ENCODE measurements at regions not wholly inside any gene's neighbourhood (a gene's known extent, or its start where the extent isn't known, plus 50 kb on each side); places are given as distances from the start of the nearest gene placed in this dataset.

DNA sequence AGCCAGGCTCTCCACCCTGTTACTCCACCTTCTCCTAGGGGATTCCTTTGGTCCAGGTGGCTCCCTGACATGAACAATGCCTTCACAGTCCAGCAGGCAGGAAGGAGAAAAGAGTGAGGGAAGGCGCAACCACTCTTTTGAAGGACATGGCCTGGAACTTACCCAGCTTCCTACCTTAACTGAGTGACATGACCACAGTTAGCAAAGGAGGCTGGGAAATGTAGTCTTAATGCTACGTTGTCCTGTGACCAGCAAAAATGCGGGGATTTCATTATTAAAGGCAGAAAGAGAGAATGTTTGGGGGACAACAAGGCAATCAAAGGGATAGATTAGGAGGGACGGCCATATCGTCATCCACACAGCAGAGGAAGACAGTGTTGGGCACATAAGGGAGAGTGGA lies 100.3 kb upstream of the ERCC6L2 start:
- no peak for DNase-seq (ENCODE audit: low read depth)
- ChIA-PET CTCF (no interaction called here), POLR2A (no interaction called here)
- Histone ChIP-seq H3K27me3 (ENCODE audit: control insufficient read depth, insufficient read depth, low read length) (peaks cover 19% of the 10 kb centered on the region), H3K36me3 (ENCODE audit: control insufficient read depth, insufficient read depth, low read length) (no peaks in the 10 kb centered on the region), H3K4me3 (ENCODE audit: low read depth, low read length) (no peak overlapping the region)
- TF ChIP-seq, protein P1, sequence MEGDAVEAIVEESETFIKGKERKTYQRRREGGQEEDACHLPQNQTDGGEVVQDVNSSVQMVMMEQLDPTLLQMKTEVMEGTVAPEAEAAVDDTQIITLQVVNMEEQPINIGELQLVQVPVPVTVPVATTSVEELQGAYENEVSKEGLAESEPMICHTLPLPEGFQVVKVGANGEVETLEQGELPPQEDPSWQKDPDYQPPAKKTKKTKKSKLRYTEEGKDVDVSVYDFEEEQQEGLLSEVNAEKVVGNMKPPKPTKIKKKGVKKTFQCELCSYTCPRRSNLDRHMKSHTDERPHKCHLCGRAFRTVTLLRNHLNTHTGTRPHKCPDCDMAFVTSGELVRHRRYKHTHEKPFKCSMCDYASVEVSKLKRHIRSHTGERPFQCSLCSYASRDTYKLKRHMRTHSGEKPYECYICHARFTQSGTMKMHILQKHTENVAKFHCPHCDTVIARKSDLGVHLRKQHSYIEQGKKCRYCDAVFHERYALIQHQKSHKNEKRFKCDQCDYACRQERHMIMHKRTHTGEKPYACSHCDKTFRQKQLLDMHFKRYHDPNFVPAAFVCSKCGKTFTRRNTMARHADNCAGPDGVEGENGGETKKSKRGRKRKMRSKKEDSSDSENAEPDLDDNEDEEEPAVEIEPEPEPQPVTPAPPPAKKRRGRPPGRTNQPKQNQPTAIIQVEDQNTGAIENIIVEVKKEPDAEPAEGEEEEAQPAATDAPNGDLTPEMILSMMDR (IDR thresholded peaks at IDR 0.05; ENCODE audit: insufficient read depth, low read depth, low read length): no peak

DNA sequence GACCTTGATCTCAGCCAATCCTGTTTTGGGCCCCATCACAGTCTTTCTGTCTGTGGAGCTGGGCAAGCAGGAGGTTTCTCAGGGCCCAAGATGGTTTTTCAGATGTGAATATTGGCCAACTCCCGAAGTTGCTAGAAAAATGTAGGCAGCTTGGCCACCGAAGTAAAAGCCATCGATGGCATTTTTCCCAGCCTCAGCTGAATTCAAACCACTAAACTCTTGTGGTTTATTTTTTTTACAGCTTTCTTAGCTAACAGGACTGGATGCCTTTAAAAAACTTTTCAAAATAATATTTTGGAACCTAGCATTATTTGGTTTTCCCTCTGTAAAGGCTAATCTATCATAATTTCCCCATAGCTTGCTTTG lies 102.5 kb upstream of the ERCC6L2 start:
- no peaks in the 10 kb centered on the region for H3K36me3 ChIP-seq (ENCODE audit: control insufficient read depth, insufficient read depth, low read length)
- TF ChIP-seq, protein P1 (IDR thresholded peaks at IDR 0.05; ENCODE audit: insufficient read depth, low read depth, low read length): no peak
- ChIA-PET CTCF (interaction anchor here (0.6 kb wide), 1 partner anchor 15 kb away, joined by 3 read pairs; no protein-coding TSS in a partner anchor), POLR2A (no interaction called here)
- no peak overlapping the region for H3K4me3 ChIP-seq (ENCODE audit: low read depth, low read length)
- H3K27me3 ChIP-seq (ENCODE audit: control insufficient read depth, insufficient read depth, low read length): peaks cover 20% of the 10 kb centered on the region
- DNase-seq (ENCODE audit: low read depth): peak; percentile 39

DNA sequence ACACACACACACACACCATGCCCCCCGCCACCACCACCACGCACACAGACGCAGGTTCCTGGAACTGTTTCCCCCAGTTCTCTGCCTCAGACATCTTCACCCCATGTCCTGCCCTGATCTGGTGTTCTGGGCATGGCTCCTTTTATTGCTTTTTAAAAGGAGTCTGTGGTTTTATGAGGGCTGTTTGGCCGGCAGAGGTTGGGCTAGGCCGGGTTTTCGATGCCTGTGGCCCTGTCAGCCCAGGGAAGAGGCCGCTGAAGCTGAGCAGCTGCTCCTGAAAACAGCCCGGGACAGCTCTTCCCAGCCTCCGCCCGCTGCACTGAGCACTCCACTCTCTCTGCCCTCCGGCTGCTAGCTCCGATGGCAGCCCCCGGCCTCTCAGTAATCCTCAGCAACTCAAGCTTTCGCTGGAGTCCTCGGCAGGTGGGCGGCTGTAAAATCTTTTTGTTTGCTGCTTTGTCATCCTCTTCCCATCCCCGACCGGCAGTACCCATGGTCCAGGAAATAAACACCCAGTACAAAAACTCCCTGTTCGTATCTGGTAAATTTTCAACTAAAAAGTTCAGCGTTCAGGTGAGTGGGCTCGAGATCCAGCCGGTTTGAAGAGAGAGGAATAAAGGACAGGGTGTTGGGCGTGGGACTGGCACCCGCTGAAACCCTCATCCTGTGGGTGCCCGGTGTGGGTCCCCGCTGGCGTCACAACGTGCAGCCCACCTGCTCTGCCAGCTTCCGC lies 103.0 kb upstream of the ERCC6L2 start:
- DNase-seq (ENCODE audit: low read depth): peak; percentile 35
- peaks cover 20% of the 10 kb centered on the region for H3K27me3 ChIP-seq (ENCODE audit: control insufficient read depth, insufficient read depth, low read length)
- ChIA-PET CTCF (interaction anchor here (0.6 kb wide), 1 partner anchor 16 kb away, joined by 3 read pairs; no protein-coding TSS in a partner anchor), POLR2A (no interaction called here)
- no peaks in the 10 kb centered on the region for H3K36me3 ChIP-seq (ENCODE audit: control insufficient read depth, insufficient read depth, low read length)
- TF ChIP-seq, protein P1 (IDR thresholded peaks at IDR 0.05; ENCODE audit: insufficient read depth, low read depth, low read length): 0 out of 2 replicates have a peak, but pooled peaks have one; percentile 19
- H3K4me3 ChIP-seq (ENCODE audit: low read depth, low read length): no peak overlapping the region

DNA sequence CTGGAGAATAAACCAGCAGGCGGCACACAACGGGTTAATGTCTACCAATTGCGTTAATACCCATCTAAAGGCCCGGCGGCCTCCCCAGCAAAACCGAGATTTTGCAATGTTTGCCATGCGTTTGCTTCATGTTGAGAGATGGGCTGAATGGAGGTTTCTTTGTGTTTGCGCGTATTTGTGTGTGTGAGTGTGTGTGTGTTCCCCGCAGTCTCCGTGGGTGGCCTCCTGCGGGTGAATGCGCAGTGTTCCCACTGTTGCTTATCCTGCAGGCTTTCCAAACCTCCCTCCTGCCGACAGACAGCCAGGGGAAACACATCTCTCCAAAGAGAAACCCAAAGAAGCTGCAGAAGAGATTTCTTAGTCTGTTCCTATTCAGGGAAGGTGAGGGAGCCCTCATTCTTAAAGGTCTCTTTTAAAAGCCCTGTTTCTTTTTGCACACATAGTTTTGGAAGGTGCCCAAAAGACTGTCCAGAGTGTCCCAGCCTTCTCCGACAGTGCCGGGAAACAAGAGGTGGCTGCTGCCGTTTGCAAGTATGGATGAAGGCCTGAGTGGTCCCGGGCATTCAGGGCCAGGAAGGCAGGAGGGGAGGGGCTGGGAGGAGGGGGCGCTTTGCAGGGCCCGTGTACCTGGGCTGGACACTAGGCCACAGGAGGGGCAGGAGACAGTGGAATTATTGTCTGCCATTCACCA lies 103.8 kb upstream of the ERCC6L2 start:
- CTCF ChIA-PET: interaction anchor here (1.5 to 1.7 kb wide), 2 partner anchors 11 to 12 kb away, joined by 3 to 4 read pairs; no protein-coding TSS in a partner anchor
- no peaks in the 10 kb centered on the region for H3K36me3 ChIP-seq (ENCODE audit: control insufficient read depth, insufficient read depth, low read length)
- DNase-seq (ENCODE audit: low read depth): no peak
- POLR2A ChIA-PET: no interaction called here
- TF ChIP-seq, protein P1 (IDR thresholded peaks at IDR 0.05; ENCODE audit: insufficient read depth, low read depth, low read length): no peak
- peaks cover 20% of the 10 kb centered on the region for H3K27me3 ChIP-seq (ENCODE audit: control insufficient read depth, insufficient read depth, low read length)
- no peak overlapping the region for H3K4me3 ChIP-seq (ENCODE audit: low read depth, low read length)

DNA sequence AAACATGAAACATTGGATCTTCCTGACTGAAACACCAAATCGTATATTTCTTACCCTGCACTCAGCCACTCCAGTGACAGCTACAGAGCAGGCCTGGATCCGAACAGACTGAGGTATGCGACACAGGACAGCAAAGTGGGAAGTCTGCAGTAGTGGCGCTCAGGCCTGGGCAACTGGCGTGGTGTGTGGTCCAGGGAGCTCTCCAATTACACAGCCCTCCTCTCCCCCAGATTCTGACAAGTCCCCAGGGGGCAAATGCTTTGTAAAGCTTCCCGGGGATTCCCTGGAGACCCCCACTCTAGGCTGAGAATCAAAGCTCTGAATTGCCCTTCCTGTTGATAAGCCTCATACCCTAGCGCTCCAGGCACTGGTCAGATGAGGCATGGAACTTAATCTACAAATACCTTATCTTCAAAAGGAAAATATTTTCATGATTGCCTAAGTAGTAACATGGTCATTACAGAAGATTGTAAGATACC lies 104.8 kb upstream of the ERCC6L2 start:
- Histone ChIP-seq H3K4me3 (ENCODE audit: low read depth, low read length) (no peak overlapping the region), H3K27me3 (ENCODE audit: control insufficient read depth, insufficient read depth, low read length) (peaks cover 18% of the 10 kb centered on the region), H3K36me3 (ENCODE audit: control insufficient read depth, insufficient read depth, low read length) (no peaks in the 10 kb centered on the region)
- POLR2A ChIA-PET: no interaction called here
- CTCF ChIA-PET: interaction anchor here (1.5 to 1.7 kb wide), 2 partner anchors 10 to 13 kb away, joined by 3 to 4 read pairs; no protein-coding TSS in a partner anchor
- TF ChIP-seq, protein P1 (IDR thresholded peaks at IDR 0.05; ENCODE audit: insufficient read depth, low read depth, low read length): no peak
- DNase-seq (ENCODE audit: low read depth): no peak

All from BJ (cell line).